Esophagus muscularis mucosa (tissue), 4 donors: ENCODE measurements at regions not wholly inside any gene's neighbourhood (a gene's known extent, or its start where the extent isn't known, plus 50 kb on each side); places are given as distances from the start of the nearest gene placed in this dataset.

ENCODE experiments used
- EP300 ChIP-seq: sonication (generic); formaldehyde crosslinking; IDR thresholded peaks from one replicate; pipeline ENCODE4 v1.6.1; 2017; ENCODE audit warnings: antibody characterized with exemption
- POLR2A ChIP-seq: fragments of 450-650 bp; IDR thresholded peaks from one replicate; pipeline ENCODE4 v1.6.1; 2017; ENCODE audit warnings: antibody characterized with exemption, moderate library complexity, mild to moderate bottlenecking, low read depth
- TF ChIP-seq, protein P1 (sequence below), 3 experiments: fragments of 200-600 bp in 2 of 3; fragments of 450-650 bp in 1 of 3; sonication (generic) in 2 of 3; IDR thresholded peaks; one replicate each; pipeline ENCODE4 v1.5.1; 2017 to 2019; ENCODE audit warnings: antibody characterized with exemption in 3 of 3, mild to moderate bottlenecking in 2 of 3, moderate library complexity in 1 of 3

- TF ChIP-seq POLR2A (no peak), EP300 (no peak)
- TF ChIP-seq, protein P1, sequence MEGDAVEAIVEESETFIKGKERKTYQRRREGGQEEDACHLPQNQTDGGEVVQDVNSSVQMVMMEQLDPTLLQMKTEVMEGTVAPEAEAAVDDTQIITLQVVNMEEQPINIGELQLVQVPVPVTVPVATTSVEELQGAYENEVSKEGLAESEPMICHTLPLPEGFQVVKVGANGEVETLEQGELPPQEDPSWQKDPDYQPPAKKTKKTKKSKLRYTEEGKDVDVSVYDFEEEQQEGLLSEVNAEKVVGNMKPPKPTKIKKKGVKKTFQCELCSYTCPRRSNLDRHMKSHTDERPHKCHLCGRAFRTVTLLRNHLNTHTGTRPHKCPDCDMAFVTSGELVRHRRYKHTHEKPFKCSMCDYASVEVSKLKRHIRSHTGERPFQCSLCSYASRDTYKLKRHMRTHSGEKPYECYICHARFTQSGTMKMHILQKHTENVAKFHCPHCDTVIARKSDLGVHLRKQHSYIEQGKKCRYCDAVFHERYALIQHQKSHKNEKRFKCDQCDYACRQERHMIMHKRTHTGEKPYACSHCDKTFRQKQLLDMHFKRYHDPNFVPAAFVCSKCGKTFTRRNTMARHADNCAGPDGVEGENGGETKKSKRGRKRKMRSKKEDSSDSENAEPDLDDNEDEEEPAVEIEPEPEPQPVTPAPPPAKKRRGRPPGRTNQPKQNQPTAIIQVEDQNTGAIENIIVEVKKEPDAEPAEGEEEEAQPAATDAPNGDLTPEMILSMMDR (IDR thresholded peaks at IDR 0.05) = no peak
Observed at GRCh38 chr18:38256366-38256765, 690.8 kb upstream of the CELF4 start.
